ENCODE measurements at regions not wholly inside any gene's neighbourhood (a gene's known extent, or its start where the extent isn't known, plus 50 kb on each side); places are given as distances from the start of the nearest gene placed in this dataset.

GRCh38 chr21:36532769-36533467 lies 53.0 kb upstream of the CLDN14 start:
- H3K4me3 ChIP-seq (ENCODE audit: low read depth, low read length): no peak overlapping the region
- WGBS: 71% methylated on average over 15 of the region's 15 CpGs

GRCh38 chr21:36533468-36533848 lies 53.5 kb upstream of the CLDN14 start:
- WGBS: 87% methylated on average over 6 of the region's 6 CpGs
- H3K36me3 ChIP-seq (ENCODE audit: insufficient read depth): no peaks in the 10 kb centered on the region
- no peak for DNase-seq (ENCODE audit: extremely low spot score)
- H3K4me3 ChIP-seq (ENCODE audit: low read depth, low read length): no peak overlapping the region
- no peaks in the 10 kb centered on the region for H3K4me1 ChIP-seq (ENCODE audit: insufficient read depth)
- no peak overlapping the region for H3K27ac ChIP-seq (ENCODE audit: low read depth)

More at GRCh38 chr21:36532769-36533467, 53.0 kb upstream of the CLDN14 start:
- H3K4me1 ChIP-seq (ENCODE audit: insufficient read depth): no peaks in the 10 kb centered on the region
- H3K36me3 ChIP-seq (ENCODE audit: insufficient read depth): no peaks in the 10 kb centered on the region
- DNase-seq (ENCODE audit: extremely low spot score): no peak
- H3K27ac ChIP-seq (ENCODE audit: low read depth): no peak overlapping the region

- H3K36me3 ChIP-seq (ENCODE audit: insufficient read depth): no peaks in the 10 kb centered on the region
- no peak for DNase-seq (ENCODE audit: extremely low spot score)
- H3K4me3 ChIP-seq (ENCODE audit: low read depth, low read length): no peak overlapping the region
- no peaks in the 10 kb centered on the region for H3K4me1 ChIP-seq (ENCODE audit: insufficient read depth)
- no peak overlapping the region for H3K27ac ChIP-seq (ENCODE audit: low read depth)
- 57% methylated on average over 3 of the region's 3 CpGs for WGBS
Observed at GRCh38 chr21:36534656-36535055, 54.7 kb upstream of the CLDN14 start.

- Histone ChIP-seq H3K27ac (ENCODE audit: low read depth) (no peak overlapping the region), H3K4me1 (ENCODE audit: insufficient read depth) (no peaks in the 10 kb centered on the region), H3K36me3 (ENCODE audit: insufficient read depth) (no peaks in the 10 kb centered on the region), H3K4me3 (ENCODE audit: low read depth, low read length) (no peak overlapping the region)
- DNase-seq (ENCODE audit: extremely low spot score): no peak
- WGBS: 35% methylated on average over 6 of the region's 6 CpGs
Observed at GRCh38 chr21:36535618-36536241, 55.8 kb upstream of the CLDN14 start.

DNA sequence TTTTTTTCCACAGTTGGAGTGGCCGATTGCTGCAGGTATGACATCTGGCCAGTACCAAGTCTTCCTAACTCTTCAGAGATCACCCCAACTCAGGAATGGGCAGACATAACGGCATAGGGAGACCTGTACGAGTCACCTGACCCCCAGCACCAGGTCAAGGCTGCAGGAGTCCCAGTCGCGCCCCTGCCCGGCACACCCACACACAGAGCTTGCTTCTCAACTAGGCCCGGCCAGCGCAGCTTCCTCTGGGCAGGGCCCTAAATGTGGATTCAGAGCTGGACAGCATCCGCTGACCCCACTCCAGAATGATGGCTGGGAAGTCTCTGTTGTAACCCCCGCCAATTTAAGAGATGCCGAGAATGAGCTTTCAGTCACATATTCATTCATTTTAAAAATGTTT lies 58.8 kb upstream of the CLDN14 start:
- no peak overlapping the region for H3K27ac ChIP-seq (ENCODE audit: low read depth)
- no peak overlapping the region for H3K4me3 ChIP-seq (ENCODE audit: low read depth, low read length)
- WGBS: 91% methylated on average over 11 of the region's 11 CpGs
- no peaks in the 10 kb centered on the region for H3K36me3 ChIP-seq (ENCODE audit: insufficient read depth)
- DNase-seq (ENCODE audit: extremely low spot score): no peak
- H3K4me1 ChIP-seq (ENCODE audit: insufficient read depth): no peaks in the 10 kb centered on the region

DNA sequence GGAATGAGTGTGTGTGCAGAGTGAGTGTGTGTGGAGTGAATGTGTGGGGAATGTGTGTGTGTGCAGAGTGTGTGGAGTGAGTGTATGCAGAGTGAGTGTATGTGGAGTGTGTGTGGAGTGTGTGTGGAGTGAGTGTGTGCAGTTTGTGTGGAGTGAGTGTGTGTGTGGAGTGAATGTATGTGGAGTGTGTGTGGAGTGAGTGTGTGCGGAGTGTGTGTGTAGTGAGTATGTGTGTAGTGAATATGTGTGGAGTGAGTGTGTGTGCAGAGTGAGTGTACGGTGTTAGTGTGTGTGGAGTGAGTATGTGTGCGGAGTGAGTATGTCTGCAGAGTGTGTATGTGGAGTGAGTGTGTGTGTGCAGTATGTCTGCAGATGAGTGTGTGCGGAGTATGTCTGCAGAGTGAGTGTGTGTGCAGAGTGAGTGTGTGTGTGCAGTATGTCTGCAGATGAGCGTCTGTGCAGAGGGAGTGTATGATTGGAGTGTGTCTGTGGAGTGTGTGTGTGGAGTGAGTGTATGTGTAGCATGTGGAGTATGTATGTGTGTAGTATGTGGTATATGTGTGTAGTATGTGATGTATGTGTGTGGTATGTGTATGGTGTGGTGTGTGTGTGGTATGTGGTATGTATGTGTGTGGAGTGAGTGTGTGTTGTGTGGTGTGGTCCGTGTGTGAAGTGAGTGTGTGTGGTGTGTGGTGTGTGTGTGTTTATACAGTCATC lies 59.7 kb upstream of the CLDN14 start:
- Histone ChIP-seq H3K36me3 (ENCODE audit: insufficient read depth) (no peaks in the 10 kb centered on the region), H3K4me1 (ENCODE audit: insufficient read depth) (no peaks in the 10 kb centered on the region), H3K27ac (ENCODE audit: low read depth) (no peak overlapping the region), H3K4me3 (ENCODE audit: low read depth, low read length) (no peak overlapping the region)
- no peak for DNase-seq (ENCODE audit: extremely low spot score)
- 92% methylated on average over 6 of the region's 6 CpGs for WGBS

DNA sequence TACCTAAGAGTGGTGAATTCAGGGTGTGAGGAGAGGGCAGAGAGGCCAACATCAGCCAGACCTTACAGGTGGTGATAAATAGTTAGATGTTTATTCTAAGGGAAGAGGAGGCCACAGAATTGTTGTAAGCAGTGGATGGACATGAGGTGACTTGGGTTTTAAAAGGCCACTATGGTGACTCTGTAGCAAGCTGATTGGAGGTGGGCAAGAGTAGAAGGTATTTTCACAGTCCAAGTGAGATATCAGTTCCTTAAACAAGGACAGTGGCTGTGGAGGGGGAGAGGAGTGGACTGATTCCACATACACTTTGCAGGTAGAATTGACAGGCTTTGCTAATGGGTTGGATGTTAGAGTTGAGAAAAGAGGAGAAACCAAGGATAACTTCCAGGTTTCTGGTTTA lies 60.8 kb upstream of the CLDN14 start:
- H3K4me1 ChIP-seq (ENCODE audit: insufficient read depth): no peaks in the 10 kb centered on the region
- H3K27ac ChIP-seq (ENCODE audit: low read depth): no peak overlapping the region
- DNase-seq (ENCODE audit: extremely low spot score): no peak

DNA sequence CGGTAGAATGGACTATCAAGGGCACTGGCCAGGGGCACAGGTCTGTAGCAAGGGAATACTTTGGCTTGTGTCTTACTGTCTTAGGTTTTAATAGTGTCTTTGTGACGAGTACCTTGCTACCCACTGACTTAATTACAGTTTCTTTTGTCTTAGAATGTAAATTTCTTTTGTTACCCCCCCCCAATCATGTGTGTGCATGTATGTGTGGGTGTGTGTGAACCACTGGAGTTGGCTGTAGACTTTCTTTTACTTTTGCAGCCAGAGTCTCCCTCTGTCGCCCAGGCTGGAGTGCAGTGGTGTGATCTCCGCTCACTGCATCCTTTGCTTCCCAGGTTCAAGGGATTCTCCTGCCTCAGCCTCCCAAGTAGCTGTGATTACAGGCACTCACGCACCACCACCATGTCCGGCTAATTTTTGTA lies 61.8 kb upstream of the CLDN14 start:
- Histone ChIP-seq H3K4me3 (ENCODE audit: low read depth, low read length) (no peak overlapping the region), H3K4me1 (ENCODE audit: insufficient read depth) (peaks cover 2% of the 10 kb centered on the region), H3K36me3 (ENCODE audit: insufficient read depth) (no peaks in the 10 kb centered on the region), H3K27ac (ENCODE audit: low read depth) (no peak overlapping the region)
- no peak for DNase-seq (ENCODE audit: extremely low spot score)
- WGBS: 87% methylated on average over 6 of the region's 6 CpGs

More for the DNA sequence above, 60.8 kb upstream of the CLDN14 start:
- Histone ChIP-seq H3K36me3 (ENCODE audit: insufficient read depth) (no peaks in the 10 kb centered on the region), H3K4me3 (ENCODE audit: low read depth, low read length) (no peak overlapping the region)

GRCh38 chr21:36542312-36543101 lies 62.6 kb upstream of the CLDN14 start:
- Histone ChIP-seq H3K4me3 (ENCODE audit: low read depth, low read length) (no peak overlapping the region), H3K36me3 (ENCODE audit: insufficient read depth) (no peaks in the 10 kb centered on the region), H3K4me1 (ENCODE audit: insufficient read depth) (peaks cover 2% of the 10 kb centered on the region), H3K27ac (ENCODE audit: low read depth) (no peak overlapping the region)
- no peak for DNase-seq (ENCODE audit: extremely low spot score)
- 19% methylated on average over 34 of the region's 34 CpGs for WGBS

DNA sequence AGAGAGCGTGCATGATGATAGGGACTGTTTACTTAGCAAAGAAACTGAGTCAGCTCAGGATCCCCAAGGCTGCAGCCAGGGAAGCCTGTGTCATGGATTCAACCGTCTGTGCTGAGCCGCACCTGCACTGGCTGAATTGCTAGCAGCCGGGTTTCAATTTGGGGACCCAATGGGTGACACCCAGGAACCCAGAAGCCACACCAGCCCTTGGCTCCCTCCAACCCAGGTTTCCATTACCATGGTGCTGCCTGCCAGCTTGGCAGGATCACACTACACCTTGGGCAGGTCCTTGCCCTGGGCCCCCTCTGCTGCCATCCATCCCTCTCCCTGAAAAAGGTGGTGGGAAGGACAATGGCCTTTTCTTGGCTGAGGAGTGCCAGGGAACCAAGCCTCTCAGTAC lies 64.0 kb upstream of the CLDN14 start:
- 90% methylated on average over 4 of the region's 4 CpGs for WGBS
- H3K36me3 ChIP-seq (ENCODE audit: insufficient read depth): no peaks in the 10 kb centered on the region
- peaks cover 2% of the 10 kb centered on the region for H3K4me1 ChIP-seq (ENCODE audit: insufficient read depth)
- H3K4me3 ChIP-seq (ENCODE audit: low read depth, low read length): no peak overlapping the region
- no peak overlapping the region for H3K27ac ChIP-seq (ENCODE audit: low read depth)
- no peak for DNase-seq (ENCODE audit: extremely low spot score)

DNA sequence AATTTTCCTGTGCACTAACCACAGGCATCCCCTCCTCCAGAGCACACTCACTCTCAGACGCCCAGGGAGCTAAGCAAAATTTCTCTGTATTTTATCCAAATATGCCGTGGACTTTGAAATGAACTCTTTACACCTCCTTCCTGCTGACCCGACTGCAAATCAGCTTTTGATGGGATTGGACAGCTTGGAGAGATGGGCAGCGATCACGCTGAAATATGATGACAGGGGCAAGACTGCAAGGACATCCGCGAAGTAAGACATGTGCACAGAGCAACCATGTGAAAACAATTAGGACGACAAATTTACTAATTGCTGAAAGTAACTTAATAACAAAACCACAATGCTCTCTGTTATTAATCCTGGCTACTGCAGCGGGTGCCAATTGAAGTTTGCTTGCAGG lies 64.6 kb upstream of the CLDN14 start:
- Histone ChIP-seq H3K36me3 (ENCODE audit: insufficient read depth) (no peaks in the 10 kb centered on the region), H3K4me3 (ENCODE audit: low read depth, low read length) (no peak overlapping the region), H3K27ac (ENCODE audit: low read depth) (no peak overlapping the region), H3K4me1 (ENCODE audit: insufficient read depth) (peaks cover 2% of the 10 kb centered on the region)
- no peak for DNase-seq (ENCODE audit: extremely low spot score)
- 72% methylated on average over 9 of the region's 9 CpGs for WGBS

- Histone ChIP-seq H3K27ac (ENCODE audit: low read depth) (no peak overlapping the region), H3K4me1 (ENCODE audit: insufficient read depth) (peaks cover 2% of the 10 kb centered on the region)
- 58% methylated on average over 6 of the region's 6 CpGs for WGBS
Observed at GRCh38 chr21:36545776-36546511, 66.0 kb upstream of the CLDN14 start.

DNA sequence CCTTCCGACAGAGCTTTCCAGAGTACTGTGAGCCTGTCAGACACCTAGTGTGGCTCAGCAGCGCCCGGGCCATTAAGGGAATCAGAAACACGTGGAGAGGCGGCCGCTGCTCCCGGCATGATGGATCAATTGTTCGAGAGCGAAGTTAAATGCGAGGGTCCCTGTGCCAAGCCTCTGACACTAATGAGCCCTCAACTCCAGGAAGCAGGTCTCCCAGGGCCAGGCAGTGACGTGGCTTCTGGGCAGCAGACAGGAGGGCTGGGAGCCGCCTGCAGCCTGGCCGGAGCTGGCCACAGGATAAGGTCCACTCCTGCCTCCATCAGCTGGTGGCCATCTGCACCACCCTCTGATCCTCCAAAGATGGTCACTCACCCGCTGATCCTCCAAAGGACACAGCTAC lies 67.5 kb upstream of the CLDN14 start:
- 71% methylated on average over 14 of the region's 14 CpGs for WGBS

More at GRCh38 chr21:36545776-36546511, 66.0 kb upstream of the CLDN14 start:
- DNase-seq (ENCODE audit: extremely low spot score): no peak
- Histone ChIP-seq H3K36me3 (ENCODE audit: insufficient read depth) (no peaks in the 10 kb centered on the region), H3K4me3 (ENCODE audit: low read depth, low read length) (no peak overlapping the region)

More for the DNA sequence above, 67.5 kb upstream of the CLDN14 start:
- Histone ChIP-seq H3K36me3 (ENCODE audit: insufficient read depth) (no peaks in the 10 kb centered on the region), H3K4me1 (ENCODE audit: insufficient read depth) (peaks cover 2% of the 10 kb centered on the region), H3K27ac (ENCODE audit: low read depth) (no peak overlapping the region), H3K4me3 (ENCODE audit: low read depth, low read length) (no peak overlapping the region)
- no peak for DNase-seq (ENCODE audit: extremely low spot score)
